Renal pelvis (tissue), 1 donor: ENCODE measurements at regions not wholly inside any gene's neighbourhood (a gene's known extent, or its start where the extent isn't known, plus 50 kb on each side); places are given as distances from the start of the nearest gene placed in this dataset.
"Not testable (repeated sequence)": the region's sequence is repeated elsewhere in the genome, so short reads cannot be mapped to it uniquely, and the experiment has no call there.

ENCODE experiments used
- DNase-seq: peaks from one replicate; pipeline ENCODE4 v3.0.0-alpha.2; 2013

- DNase-seq = no peak
Observed at GRCh38 chrX:46366381-46367207, 178.6 kb downstream of the ZNF674 start.

DNA sequence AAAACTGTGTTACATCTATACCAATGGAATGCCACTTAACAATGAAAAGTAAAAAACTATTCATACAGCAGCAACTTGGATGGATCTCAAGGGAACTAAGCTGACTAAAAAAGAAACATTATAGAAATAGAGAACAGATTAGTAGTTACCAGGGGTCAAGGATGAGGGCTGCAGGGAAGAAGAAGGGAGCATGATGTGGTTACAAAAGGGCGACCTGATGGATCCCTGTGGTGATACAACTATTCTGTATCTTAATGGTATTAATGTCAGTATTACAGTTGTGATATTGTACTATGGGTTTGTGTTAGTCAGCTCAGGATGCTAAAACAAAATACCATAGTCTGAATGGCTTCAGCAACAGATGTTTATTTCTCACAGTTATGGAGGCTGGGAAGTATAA, 190.7 kb downstream of the ZNF674 start:
- DNase-seq = no peak

- DNase-seq = no peak
Observed at GRCh38 chrX:46341767-46342322, 203.4 kb downstream of the ZNF674 start.

DNA sequence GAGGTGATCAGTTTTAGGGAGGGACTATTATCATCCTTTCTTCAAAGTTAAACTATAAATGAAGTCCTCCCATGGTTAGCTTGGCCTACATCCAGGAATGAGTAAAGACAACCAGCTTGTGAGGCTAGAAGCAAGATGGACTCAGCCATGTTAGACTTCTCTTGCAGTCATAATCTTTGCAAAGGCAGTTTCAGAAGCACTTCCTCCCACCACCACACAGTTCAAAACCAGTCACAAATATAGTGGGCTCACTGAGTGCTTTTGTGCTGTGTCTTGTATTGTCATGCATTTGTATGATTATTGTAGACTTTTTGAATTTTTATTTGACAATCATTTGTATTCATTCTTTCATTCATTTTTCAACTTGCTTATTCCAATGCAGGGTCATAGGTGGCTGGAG, 204.5 kb downstream of the ZNF674 start:
- no peak for DNase-seq

DNA sequence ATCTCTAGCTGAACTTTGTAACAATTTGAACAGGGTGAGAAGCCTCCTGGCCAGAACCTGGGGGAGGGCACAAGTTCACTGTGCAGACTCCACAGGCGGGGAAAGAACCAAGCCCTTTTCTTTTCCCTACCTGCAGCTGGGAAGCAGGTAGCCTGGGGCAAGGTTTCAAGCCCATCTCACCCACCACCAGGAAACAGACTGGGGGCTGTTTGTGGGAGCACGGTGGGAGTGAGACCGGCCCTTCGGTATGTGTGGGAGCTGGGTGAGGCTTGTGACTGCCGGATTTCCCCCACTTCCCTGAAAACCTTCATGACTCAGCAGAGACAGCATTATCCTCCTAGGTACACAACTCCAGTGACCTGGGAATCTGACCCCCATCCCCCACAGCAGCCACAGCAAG, 211.7 kb downstream of the ZNF674 start:
- DNase-seq = no peak

DNA sequence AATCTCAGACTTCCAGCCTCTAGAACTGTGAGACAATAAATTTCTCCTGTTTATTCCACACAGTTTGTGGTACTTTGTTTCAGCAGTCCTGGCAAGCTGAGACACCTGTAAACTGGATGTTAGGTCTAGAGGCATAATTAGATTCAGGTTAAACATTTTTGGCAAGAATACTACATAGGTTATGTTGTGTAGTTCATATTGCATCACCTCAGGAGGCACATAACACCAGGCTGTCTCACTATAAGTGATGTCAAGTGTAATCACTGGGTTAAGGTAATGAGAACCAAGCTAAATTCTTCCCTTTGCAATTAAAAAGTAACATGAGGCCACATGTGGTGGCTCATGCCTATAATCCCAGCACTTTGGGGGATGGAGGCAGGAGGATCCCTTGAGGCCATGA, 214.2 kb downstream of the ZNF674 start:
- no peak for DNase-seq

GRCh38 chrX:46330513-46330912, 214.7 kb downstream of the ZNF674 start:
- no peak for DNase-seq

- no peak for DNase-seq
Observed at GRCh38 chrX:46328133-46328532, 217.1 kb downstream of the ZNF674 start.

GRCh38 chrX:46327566-46328115, 217.6 kb downstream of the ZNF674 start:
- peak; percentile 66 for DNase-seq

GRCh38 chrX:46326161-46326560, 219.1 kb downstream of the ZNF674 start:
- DNase-seq = no peak

GRCh38 chrX:46325312-46325877, 219.8 kb downstream of the ZNF674 start:
- peak; percentile 61 for DNase-seq

- DNase-seq = no peak
Observed at GRCh38 chrX:46324166-46324565, 221.1 kb downstream of the ZNF674 start.

DNA sequence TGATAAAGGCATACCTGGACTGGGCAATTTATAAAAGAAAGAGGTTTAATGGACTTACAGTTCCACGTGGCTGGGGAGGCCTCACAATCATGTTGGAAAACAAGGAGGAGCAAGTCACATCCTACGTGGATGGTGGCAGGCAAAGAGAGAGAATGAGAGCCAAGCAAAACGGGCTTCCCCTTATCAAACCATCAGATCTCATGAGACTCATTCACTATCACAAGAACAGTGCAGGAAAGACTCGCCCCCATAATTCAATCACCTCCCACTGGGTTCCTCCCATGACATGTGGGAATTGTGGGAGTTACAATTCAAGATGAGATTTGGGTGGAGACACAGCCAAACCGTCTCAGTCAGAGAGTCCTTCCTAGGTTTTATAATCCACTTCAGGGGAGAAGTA, 222.3 kb downstream of the ZNF674 start:
- not testable (repeated sequence) for DNase-seq

DNA sequence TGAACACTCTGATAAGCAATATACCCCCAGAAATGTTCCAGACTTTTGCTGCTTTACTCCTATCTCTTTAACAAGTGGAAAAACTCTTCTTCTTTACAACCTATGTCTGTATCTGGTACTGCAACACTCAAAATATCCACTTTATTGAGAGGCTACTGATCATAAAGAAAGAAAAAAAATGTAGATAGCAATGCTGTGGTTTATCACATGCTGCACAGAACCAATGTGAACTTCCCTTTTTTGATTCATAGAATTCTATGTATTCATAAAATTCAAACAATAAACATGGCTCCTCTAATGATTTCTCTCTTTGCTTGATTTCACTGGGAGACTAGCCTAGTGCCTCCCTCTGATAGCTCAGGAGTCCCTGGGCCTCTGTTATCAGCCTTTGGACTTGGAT, 223.5 kb downstream of the ZNF674 start:
- DNase-seq = no peak

DNA sequence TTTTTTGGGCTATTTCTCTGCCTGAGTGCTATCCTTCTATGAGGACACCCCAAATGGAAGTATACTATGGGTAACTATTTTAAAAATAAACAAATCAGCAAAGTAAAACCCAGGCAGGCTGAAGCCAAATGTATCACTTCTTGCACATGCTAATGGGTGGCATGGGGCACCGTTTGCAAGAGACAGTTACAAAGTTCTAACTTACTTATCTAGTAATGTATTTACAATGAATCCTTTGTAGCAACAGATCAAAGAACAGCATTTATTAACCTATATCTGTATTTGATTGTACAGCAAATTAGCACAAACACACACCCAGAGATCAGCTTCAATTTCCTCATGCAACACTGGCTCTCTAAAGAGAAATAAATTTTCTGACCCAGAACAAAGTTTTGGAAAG, 225.5 kb downstream of the ZNF674 start:
- DNase-seq = no peak

GRCh38 chrX:46318551-46318950, 226.7 kb downstream of the ZNF674 start:
- no peak for DNase-seq

- no peak for DNase-seq
Observed at GRCh38 chrX:46317163-46317562, 228.1 kb downstream of the ZNF674 start.

DNA sequence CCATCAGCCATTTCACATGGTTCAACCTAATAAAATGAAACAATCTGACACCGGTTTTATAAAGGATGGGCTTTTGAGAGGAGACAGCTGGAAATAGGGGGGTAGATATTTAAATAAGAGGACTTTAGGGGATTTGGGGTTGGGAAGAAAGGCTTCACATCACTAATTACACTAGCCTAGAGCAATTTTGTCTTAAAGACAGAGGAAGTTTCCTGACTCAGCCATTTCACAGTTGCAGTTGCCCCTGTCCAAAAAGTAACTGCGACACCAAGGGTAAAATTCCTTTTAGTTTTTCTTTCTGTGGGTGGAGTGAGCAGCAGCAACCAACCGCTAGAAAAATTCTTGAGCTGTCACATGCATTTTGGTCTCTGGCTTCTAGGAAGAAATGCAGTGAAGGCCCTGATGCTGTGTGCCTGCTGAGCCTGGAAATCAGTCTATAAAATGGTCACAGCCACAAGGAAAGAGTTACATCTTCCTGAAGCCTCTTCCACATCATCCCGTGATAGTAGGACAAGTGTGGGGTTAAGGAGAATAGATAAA, 233.6 kb downstream of the ZNF674 start:
- DNase-seq = no peak

DNA sequence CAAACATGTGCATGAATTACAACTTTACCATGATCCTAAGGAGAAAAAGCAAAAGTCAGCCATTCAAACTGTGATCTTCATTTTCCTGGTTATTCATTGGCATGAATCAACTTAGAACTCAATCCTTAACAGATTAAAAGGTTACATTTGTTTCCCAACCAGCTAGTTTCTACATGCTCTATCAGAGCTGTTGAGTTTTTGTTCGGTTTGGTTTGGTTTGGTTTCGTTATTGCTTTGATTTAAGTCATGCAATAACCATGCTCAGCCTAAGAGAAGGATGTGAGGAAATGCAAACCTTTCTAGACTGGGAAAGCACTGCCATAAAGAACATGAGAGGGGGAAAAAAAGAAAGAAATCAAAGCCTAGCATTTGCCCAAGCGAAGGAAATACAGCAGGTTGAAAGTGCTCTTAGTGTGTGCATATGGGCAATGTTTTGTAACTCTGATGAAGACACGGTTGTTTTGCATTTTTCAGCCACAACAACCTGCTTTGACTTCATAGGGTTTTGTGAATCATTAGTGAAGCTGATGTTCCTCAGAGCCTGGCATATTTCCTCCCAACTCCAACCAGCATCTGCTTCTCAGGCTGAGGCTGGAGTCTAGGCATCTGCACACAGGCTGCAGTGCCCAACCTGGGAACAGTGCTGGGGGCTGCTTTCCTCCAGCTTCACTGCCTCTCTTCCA, 234.3 kb downstream of the ZNF674 start:
- DNase-seq = no peak

DNA sequence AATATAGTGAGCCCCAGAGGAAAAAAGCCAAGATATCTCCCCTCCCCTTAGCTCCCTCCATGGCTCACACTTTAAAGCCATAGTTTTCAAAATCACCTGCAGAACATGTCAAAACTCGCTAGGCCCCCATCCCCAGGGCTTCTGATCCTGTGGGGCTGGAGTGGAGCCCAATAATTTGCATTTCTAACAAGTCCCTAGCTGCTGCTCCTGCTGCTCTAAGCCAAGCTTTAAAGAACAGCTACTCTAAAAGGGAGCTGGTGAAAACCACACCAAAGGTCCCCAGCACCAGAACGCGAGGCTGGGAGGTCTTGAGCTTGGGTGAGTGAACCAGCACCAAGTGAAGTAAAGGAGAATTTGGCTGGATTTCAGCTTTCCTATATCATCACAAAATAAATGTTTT, 237.1 kb downstream of the ZNF674 start:
- DNase-seq = no peak

- no peak for DNase-seq
Observed at GRCh38 chrX:46306103-46306502, 239.1 kb downstream of the ZNF674 start.

DNA sequence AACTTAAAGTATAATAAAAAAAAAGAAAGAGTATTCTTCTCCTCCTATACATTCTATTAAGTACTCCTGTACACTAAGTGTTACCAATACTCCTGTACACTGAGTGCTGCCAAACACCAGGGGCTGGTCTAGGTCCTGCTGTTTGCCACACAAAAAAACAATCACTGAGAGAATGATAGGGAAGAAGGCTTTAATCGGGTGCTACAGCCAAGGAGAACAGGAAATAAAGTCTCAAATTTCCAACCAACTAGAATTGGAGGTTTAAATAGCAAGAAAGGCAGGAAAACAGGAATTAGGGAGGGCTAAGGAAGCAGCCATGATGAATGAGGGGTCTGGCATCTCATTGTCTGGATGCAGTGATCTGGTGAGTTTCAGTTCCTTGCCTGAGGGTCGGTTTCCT, 239.8 kb downstream of the ZNF674 start:
- no peak for DNase-seq
